HG03025 (cell line): ENCODE measurements at regions not wholly inside any gene's neighbourhood (a gene's known extent, or its start where the extent isn't known, plus 50 kb on each side); places are given as distances from the start of the nearest gene placed in this dataset.
"Not testable (repeated sequence)": the region's sequence is repeated elsewhere in the genome, so short reads cannot be mapped to it uniquely, and the experiment has no call there.

Experiments
- ATAC-seq: cut with Tn5 transposase; IDR thresholded peaks from one replicate; pipeline ENCODE4 v1.9.1; 2021; ENCODE audit warnings: mild to moderate bottlenecking, moderate library complexity; ENCODE audit not compliant: unreplicated experiment, low FRiP score

GRCh38 chr12:127607146-127607725 lies 659.7 kb upstream of the TMEM132C start:
- no peak for ATAC-seq

- ATAC-seq = not testable (repeated sequence)
These were observed 658.6 kb upstream of the TMEM132C start for GRCh38 chr12:127608359-127608758.

DNA sequence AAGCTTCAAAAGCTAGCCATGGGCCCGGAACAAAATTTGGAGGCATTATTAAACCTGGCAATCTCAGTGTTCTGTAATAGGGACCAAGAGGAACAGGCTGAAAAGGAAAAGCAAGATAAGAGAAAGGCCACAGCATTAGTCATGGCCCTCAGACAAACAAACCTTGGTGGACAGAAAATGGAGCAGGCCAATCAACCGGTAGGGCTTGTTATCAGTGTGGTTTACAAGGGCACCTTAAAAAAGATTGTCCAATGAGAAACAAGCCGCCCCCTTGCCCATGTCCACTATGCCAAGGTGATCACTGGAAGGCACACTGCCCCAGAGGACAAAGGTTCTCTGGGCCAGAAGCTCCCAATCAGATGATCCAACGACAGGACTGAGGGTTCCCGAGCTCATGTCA lies 653.9 kb upstream of the TMEM132C start:
- no peak for ATAC-seq

GRCh38 chr12:127619869-127620734 lies 646.9 kb upstream of the TMEM132C start:
- no peak for ATAC-seq

DNA sequence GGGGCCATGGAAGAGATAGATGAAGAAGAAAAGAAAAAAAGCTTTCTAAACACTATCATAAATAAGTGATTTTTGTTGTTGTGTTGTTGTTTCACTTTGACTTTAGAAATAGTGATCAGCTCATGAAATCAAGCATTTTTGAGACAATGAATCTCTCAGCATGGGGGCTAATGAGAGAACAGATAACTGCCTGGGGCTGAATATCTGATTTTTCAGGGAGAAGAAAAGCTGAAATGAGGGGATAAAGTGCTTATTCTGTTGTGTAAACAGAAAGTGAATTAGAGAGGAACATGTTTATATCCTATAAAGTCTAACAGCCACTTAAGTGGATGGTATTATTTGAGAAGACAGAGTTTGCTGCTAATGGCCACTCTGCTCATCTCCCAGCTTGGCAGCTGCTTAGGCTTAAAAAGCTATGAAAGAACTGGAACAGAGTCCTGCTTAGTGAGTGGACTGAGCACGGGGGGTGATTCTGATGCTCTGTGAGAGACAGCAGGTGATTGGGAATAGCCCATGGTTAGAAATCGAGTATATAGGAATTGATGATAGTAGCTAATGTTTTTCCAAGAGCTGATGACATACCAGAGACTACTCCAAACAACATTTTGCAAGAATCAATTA lies 646.1 kb upstream of the TMEM132C start:
- no peak for ATAC-seq

DNA sequence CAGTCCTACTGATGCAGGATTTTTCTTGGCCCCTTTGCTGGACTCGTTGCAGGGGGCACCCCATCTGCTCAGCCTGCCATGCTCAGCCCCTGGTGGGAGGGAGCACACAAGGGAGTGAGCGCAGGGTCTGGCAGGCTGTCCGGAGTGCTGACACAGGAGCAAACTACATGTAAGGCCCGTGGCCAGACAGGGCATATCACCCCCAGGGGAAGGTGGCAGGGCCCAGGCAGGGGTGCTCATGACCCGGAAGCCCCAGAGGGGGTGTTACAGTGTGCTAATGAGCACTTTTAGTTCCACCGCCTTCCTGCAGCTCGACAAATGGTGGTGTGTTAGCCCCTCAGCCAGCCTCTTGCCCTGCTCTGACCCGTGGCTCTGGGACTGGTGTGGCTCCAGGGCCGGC lies 645.6 kb upstream of the TMEM132C start:
- ATAC-seq = no peak

DNA sequence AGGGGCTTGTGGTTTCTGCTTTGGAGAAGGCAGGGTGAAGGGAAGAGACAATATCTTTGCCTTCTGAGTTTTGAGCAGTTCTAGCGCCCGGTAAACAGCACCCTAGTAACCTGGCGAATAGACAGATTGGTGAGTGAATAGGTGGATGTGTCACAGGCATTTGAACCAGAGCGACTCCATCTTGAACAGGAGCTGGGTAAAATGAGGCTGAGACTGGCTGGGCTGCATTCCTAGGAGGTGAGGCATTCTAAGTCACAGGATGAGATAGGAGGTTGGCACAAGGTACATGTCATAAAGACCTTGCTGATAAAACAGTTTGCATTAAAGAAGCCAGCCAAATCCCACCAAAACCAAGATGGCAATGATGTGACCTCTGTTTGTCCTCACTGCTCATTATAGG lies 643.6 kb upstream of the TMEM132C start:
- no peak for ATAC-seq

- ATAC-seq = no peak
These were observed 641.7 kb upstream of the TMEM132C start for GRCh38 chr12:127625176-127625771.

DNA sequence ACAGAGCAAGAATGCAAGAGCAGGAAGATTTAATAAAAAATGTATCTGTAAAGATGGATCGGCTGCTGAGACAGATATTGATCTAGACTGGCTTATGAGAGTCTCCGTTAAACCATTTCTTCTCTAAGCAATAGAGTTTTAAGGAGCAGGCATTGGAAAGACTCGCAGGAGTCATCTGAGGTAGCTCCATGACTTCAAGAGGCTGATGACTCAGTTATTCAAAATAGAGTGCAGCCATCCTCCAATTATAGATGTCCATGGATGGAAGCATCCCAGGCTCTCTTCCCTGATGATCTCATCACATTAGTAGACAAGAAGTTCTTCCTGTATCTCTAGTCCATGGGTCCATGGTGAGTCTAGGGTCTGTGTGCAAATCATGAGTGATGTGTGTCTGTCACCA lies 638.3 kb upstream of the TMEM132C start:
- no peak for ATAC-seq

GRCh38 chr12:127629066-127629820 lies 637.7 kb upstream of the TMEM132C start:
- ATAC-seq = no peak

GRCh38 chr12:127632461-127632860 lies 634.5 kb upstream of the TMEM132C start:
- ATAC-seq = no peak

- ATAC-seq = no peak
These were observed 631.1 kb upstream of the TMEM132C start for GRCh38 chr12:127635838-127636237.

- no peak for ATAC-seq
These were observed 630.1 kb upstream of the TMEM132C start for GRCh38 chr12:127636882-127637281.

GRCh38 chr12:127640181-127640886 lies 626.6 kb upstream of the TMEM132C start:
- no peak for ATAC-seq

DNA sequence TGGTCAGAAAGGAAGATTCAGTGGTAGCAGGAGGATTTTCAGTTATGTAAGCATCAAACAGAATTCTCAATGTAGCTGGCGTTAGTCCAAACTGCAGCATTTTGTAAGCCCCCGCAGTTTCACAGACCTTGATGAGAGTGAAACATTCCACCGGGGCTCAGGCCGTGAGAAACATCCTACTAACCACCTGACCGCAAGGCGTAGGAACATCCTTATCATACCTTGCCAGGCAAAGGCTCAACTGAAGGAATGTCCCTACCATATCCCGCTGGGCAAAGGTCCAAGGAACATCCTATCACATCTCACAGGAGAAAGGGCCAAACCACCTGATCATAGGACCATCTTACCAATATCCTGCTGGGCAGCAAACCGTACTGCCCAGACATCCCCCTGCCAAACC lies 624.8 kb upstream of the TMEM132C start:
- no peak for ATAC-seq

- no peak for ATAC-seq
These were observed 618.6 kb upstream of the TMEM132C start for GRCh38 chr12:127648321-127648720.

DNA sequence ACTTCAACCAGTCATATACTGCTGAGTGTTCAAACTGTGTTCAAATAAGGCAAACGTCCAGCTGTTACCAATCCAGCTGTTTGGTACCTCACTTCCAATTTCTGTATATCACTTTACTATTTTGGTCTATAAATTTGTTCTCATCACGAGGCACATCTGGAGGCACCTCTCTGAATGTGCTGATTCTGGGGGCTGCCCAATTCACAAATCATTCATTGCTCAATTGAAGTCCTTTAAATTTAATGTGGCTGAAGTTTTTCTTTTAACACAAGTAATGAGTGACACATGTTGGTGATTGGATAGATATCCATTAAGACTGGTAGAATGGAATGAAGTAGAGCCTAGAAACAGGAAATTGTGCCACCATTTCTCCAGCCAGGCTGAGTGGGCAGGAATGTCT lies 617.0 kb upstream of the TMEM132C start:
- ATAC-seq = no peak

DNA sequence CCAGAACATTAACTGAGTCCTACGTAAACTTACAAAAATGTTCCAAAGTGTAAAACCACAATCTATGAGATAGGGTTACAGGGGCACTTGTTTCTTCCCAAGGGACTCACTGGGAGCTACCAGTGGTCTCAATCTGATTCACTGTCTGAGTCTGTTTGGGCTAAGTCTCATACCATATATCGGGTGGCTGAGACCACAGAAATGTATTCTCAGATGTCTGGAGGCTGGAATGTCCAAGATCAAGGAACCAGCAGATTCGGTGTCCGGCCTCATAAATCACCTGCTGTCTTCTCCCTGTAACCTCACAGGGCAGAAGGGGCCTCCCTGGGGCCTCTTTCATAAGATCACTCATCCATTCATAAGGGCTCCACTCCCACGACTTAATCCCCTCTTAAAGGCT lies 616.3 kb upstream of the TMEM132C start:
- ATAC-seq = no peak

DNA sequence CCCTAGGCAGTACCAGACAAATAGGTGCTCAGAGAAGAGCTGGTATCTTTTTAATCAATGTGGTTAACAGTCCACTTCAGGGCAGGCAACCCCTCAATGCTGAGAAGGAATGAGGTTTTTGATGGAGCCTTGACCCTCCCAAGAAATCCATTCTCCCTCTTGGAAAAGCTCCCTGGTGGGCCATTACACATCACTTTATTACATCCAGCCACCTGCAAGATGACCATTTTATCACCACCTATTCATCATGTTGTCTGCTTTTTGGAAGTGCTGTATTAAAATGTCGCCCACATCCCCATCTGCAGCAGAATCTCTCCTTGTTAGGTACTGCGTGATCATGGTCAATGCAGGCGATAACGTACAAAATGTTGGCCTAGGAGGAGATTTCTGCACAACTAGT lies 614.7 kb upstream of the TMEM132C start:
- no peak for ATAC-seq

- ATAC-seq = no peak
These were observed 612.5 kb upstream of the TMEM132C start for GRCh38 chr12:127654383-127654985.
